C4-2B (cell line): ENCODE measurements at regions not wholly inside any gene's neighbourhood (a gene's known extent, or its start where the extent isn't known, plus 50 kb on each side); places are given as distances from the start of the nearest gene placed in this dataset.

Experiments used
- CTCF ChIP-seq: fragments of 450-650 bp; conservative IDR thresholded peaks from 2 replicates; pipeline ENCODE4 v1.5.1; 2017; ENCODE audit warnings: mild to moderate bottlenecking
- ZFX ChIP-seq: fragments of 450-650 bp; IDR thresholded peaks from 2 replicates; pipeline ENCODE4 v1.6.1; 2017

GRCh38 chr2:122414902-122415301, 659.5 kb downstream of the TSN start:
- TF ChIP-seq CTCF (no peak), ZFX (no peak)
